SK-N-SH (cell line): ENCODE measurements at regions not wholly inside any gene's neighbourhood (a gene's known extent, or its start where the extent isn't known, plus 50 kb on each side); places are given as distances from the start of the nearest gene placed in this dataset.

ENCODE experiments used
- CTCF ChIA-PET: fragments of 300-600, 350-600 bp; formaldehyde crosslinking; extraction: SDS; loops from one replicate; lab custom pipeline; 2021; lab: Yijun Ruan, JAX
- POLR2A ChIA-PET: fragments of 350-600 bp; sonication (Branson Sonifier 250); formaldehyde crosslinking; extraction: SDS; loops from one replicate; lab custom pipeline; 2020; ENCODE audit warnings: antibody characterized with exemption, inconsistent platforms; lab: Yijun Ruan, JAX
- DNase-seq: peaks from one replicate; pipeline ENCODE4 v3.0.0; 2012
- H2AFZ ChIP-seq: fragments of 200-600 bp; sonication (generic); 2 replicates; pipeline ENCODE4 v1.8.1; 2016; ENCODE audit warnings: antibody characterized with exemption, mild to moderate bottlenecking, low read depth
- H3F3A ChIP-seq: fragments of 200-600 bp; sonication (generic); replicated peaks from 2 replicates; pipeline ENCODE3; 2016; ENCODE audit warnings: antibody characterized with exemption, mild to moderate bottlenecking; ENCODE audit not compliant: insufficient read depth
- H3K27ac ChIP-seq, 2 experiments: fragments of 200-500 bp in 1 of 2; fragments of 200-600 bp in 1 of 2; sonication (Bioruptor generic) in 1 of 2; sonication (generic), shearing (Covaris generic) in 1 of 2; 2 replicates each; pipeline versions ENCODE4 v1.5.1 to v1.6.1; 2014 to 2016; ENCODE audit warnings: low read depth in 2 of 2, inconsistent platforms in 1 of 2, low read length in 1 of 2, mild to moderate bottlenecking in 1 of 2, mixed read lengths in 1 of 2
- H3K27me3 ChIP-seq: fragments of 200-600 bp; sonication (generic), shearing (Covaris generic); 2 replicates; pipeline ENCODE4 v1.6.1; 2016; ENCODE audit warnings: mixed run types; ENCODE audit not compliant: insufficient read depth
- H3K36me3 ChIP-seq, 2 experiments: fragments of 200-500 bp in 1 of 2; fragments of 200-600 bp in 1 of 2; sonication (Bioruptor generic) in 1 of 2; sonication (generic) in 1 of 2; replicated peaks in 1 of 2; 2 replicates each; pipeline versions ENCODE3 to v1.5.1; 2014 to 2016; ENCODE audit warnings: low read length in 1 of 2, mild to moderate bottlenecking in 1 of 2; ENCODE audit not compliant: insufficient read depth in 2 of 2, control insufficient read depth in 1 of 2
- H3K4me1 ChIP-seq, 2 experiments: fragments of 200-500 bp in 1 of 2; fragments of 200-600 bp in 1 of 2; sonication (Bioruptor generic) in 1 of 2; sonication (generic), shearing (Covaris generic) in 1 of 2; 2 replicates each; pipeline versions ENCODE4 v1.5.1 to v1.6.1; 2014 to 2016; ENCODE audit warnings: low read depth in 1 of 2, low read length in 1 of 2, mixed run types in 1 of 2; ENCODE audit not compliant: insufficient read depth in 2 of 2, control insufficient read depth in 1 of 2
- H3K4me2 ChIP-seq: fragments of 200-600 bp; sonication (generic), shearing (Covaris generic); 2 replicates; pipeline ENCODE4 v1.6.1; 2017; ENCODE audit warnings: mixed run types
- H3K4me3 ChIP-seq, 2 experiments: fragments of 200-500 bp in 1 of 2; fragments of 200-600 bp in 1 of 2; sonication (Bioruptor generic) in 1 of 2; sonication (generic), shearing (Covaris generic) in 1 of 2; 2 replicates each; pipeline versions ENCODE4 v1.5.1 to v1.8.1; 2014 to 2016; ENCODE audit warnings: low read depth in 2 of 2, inconsistent platforms in 1 of 2, low read length in 1 of 2, mild to moderate bottlenecking in 1 of 2, mixed read lengths in 1 of 2, moderate library complexity in 1 of 2
- H3K79me2 ChIP-seq: fragments of 200-600 bp; sonication (generic); 2 replicates; pipeline ENCODE4 v1.8.1; 2017; ENCODE audit warnings: mild to moderate bottlenecking; ENCODE audit not compliant: insufficient read depth
- H3K9ac ChIP-seq: fragments of 200-600 bp; sonication (generic); 2 replicates; pipeline ENCODE4 v1.6.1; 2017; ENCODE audit warnings: mixed run types
- H3K9me2 ChIP-seq: fragments of 200-600 bp; sonication (generic); 2 replicates; pipeline ENCODE4 v1.6.1; 2017; ENCODE audit warnings: mixed run types
- H3K9me3 ChIP-seq: fragments of 200-600 bp; sonication (generic); 2 replicates; pipeline ENCODE4 v1.6.1; 2017; ENCODE audit warnings: mixed run types, mild to moderate bottlenecking, moderate library complexity
- H4K20me1 ChIP-seq: fragments of 200-600 bp; sonication (generic); 2 replicates; pipeline ENCODE4 v1.6.1; 2017; ENCODE audit warnings: mild to moderate bottlenecking, mixed run types; ENCODE audit not compliant: insufficient read depth
- CTCF ChIP-seq: fragments of 200-600 bp; sonication (generic); IDR thresholded peaks from 2 replicates; pipeline ENCODE4 v1.6.1; 2017; ENCODE audit warnings: antibody characterized with exemption, mild to moderate bottlenecking, moderate library complexity
- FOSL2 ChIP-seq: IDR thresholded peaks from 2 replicates; pipeline ENCODE4 v1.4.0; 2012; ENCODE audit warnings: low read depth, mild to moderate bottlenecking, moderate library complexity, borderline replicate concordance
- FOXM1 ChIP-seq: IDR thresholded peaks from 2 replicates; pipeline ENCODE4 v1.4.0; 2012; ENCODE audit warnings: low read depth, mild to moderate bottlenecking
- GATA2 ChIP-seq: sonication (generic); formaldehyde crosslinking; IDR thresholded peaks from 2 replicates; pipeline ENCODE4 v1.5.0; 2020; ENCODE audit warnings: mild to moderate bottlenecking, missing genetic modification reagents
- IRF3 ChIP-seq: fragments of 150-350 bp; IDR thresholded peaks from 2 replicates; pipeline ENCODE4 v1.6.1; 2016; ENCODE audit warnings: mild to moderate bottlenecking, low read depth, low read length
- JUND ChIP-seq: IDR thresholded peaks from 2 replicates; pipeline ENCODE4 v1.4.0; 2012
- MXI1 ChIP-seq: IDR thresholded peaks from 2 replicates; pipeline ENCODE4 v1.6.1; 2012; ENCODE audit warnings: mild to moderate bottlenecking, low read depth, low read length, improper control_type of control experiment
- RCOR1 ChIP-seq: fragments of 150-350 bp; IDR thresholded peaks from 2 replicates; pipeline ENCODE4 v1.6.1; 2017; ENCODE audit warnings: antibody characterized with exemption, low read length
- REST ChIP-seq: IDR thresholded peaks from 2 replicates; pipeline ENCODE4 v1.6.1; 2012; ENCODE audit warnings: mild to moderate bottlenecking, low read depth, low read length, moderate library complexity
- SIN3A ChIP-seq: IDR thresholded peaks from 2 replicates; pipeline ENCODE4 v1.6.1; 2012; ENCODE audit warnings: low read depth, mild to moderate bottlenecking, low read length, moderate library complexity, borderline replicate concordance
- SMC3 ChIP-seq: IDR thresholded peaks from 2 replicates; pipeline ENCODE4 v1.6.1; 2012; ENCODE audit warnings: low read depth, low read length, improper control_type of control experiment
- TCF12 ChIP-seq: IDR thresholded peaks from 2 replicates; pipeline ENCODE4 v1.4.0; 2012
- USF2 ChIP-seq: fragments of 150-350 bp; IDR thresholded peaks from 2 replicates; pipeline ENCODE4 v1.6.1; 2017; ENCODE audit warnings: antibody characterized with exemption, low read length, low read depth, borderline replicate concordance
- WGBS: methylation state at CpG from one replicate; pipeline ENCODE4 v1.1.6; 2017; ENCODE audit warnings: low lambda C conversion rate; 5-methylcytosine and 5-hydroxymethylcytosine counted together

- no peak for DNase-seq
- Histone ChIP-seq H3K27ac (no peak overlapping the region), H4K20me1 (no peaks in the 10 kb centered on the region), H2AFZ (no peak overlapping the region), H3K4me1 (no peaks in the 10 kb centered on the region), H3K4me3 (no peak overlapping the region), H3K9me3 (no peaks in the 10 kb centered on the region), H3K9ac (no peak overlapping the region), H3K27me3 (no peaks in the 10 kb centered on the region), H3K36me3 (no peaks in the 10 kb centered on the region), H3K9me2 (no peaks in the 10 kb centered on the region), H3F3A (no peaks in the 10 kb centered on the region), H3K79me2 (no peaks in the 10 kb centered on the region), H3K4me2 (no peak overlapping the region)
- POLR2A ChIA-PET: no interaction called here
- WGBS: 47% methylated on average over 2 of the region's 2 CpGs
- CTCF ChIA-PET: no interaction called here
- no peak for TF ChIP-seq RCOR1
- no peak for TF ChIP-seq CTCF
- no peak for TF ChIP-seq SMC3
- TF ChIP-seq GATA2 (CRISPR knock-in tag): no peak
- no peak for TF ChIP-seq MXI1
- TF ChIP-seq USF2: no peak
- TF ChIP-seq SIN3A: no peak
- no peak for TF ChIP-seq TCF12
- TF ChIP-seq FOSL2: no peak
Observed at GRCh38 chr11:37643968-37644367, 1045.9 kb upstream of the RAG2 start.

GRCh38 chr11:37642296-37642695 lies 1044.3 kb upstream of the RAG2 start:
- Histone ChIP-seq H3K27me3 (no peaks in the 10 kb centered on the region), H3K9me2 (no peaks in the 10 kb centered on the region), H4K20me1 (no peaks in the 10 kb centered on the region), H3K4me2 (no peak overlapping the region), H2AFZ (no peak overlapping the region), H3K36me3 (no peaks in the 10 kb centered on the region), H3F3A (no peaks in the 10 kb centered on the region), H3K4me3 (no peak overlapping the region), H3K9ac (no peak overlapping the region), H3K27ac (no peak overlapping the region), H3K79me2 (no peaks in the 10 kb centered on the region), H3K9me3 (no peaks in the 10 kb centered on the region), H3K4me1 (no peaks in the 10 kb centered on the region)
- DNase-seq: no peak
- POLR2A ChIA-PET: no interaction called here
- WGBS: 11% methylated on average over 2 of the region's 2 CpGs
- CTCF ChIA-PET: no interaction called here
- TF ChIP-seq SMC3 (no peak), FOXM1 (no peak), REST (no peak), JUND (no peak), USF2 (no peak), IRF3 (no peak)
